HCT116 (cell line): ENCODE measurements at regions not wholly inside any gene's neighbourhood (a gene's known extent, or its start where the extent isn't known, plus 50 kb on each side); places are given as distances from the start of the nearest gene placed in this dataset.

Source experiments
- ATAC-seq: fragments of 200-7000 bp; cut with Tn5 transposase; 2 replicates; pipeline ENCODE4 v1.9.1; 2020; ENCODE audit warnings: mild to moderate bottlenecking, moderate library complexity
- BruUV-seq: library from RNA; stranded (reverse); fragments of 400-500 nt; replicated peaks from 2 replicates; lab custom pipeline; 2021; lab: Mats Ljungman, UMichigan
- CTCF ChIA-PET: fragments of 300-600 bp; sonication (Branson Sonifier 250); formaldehyde crosslinking; loops from one replicate; lab custom pipeline; 2021; ENCODE audit warnings: antibody characterized with exemption; lab: Charles Lee
- POLR2A ChIA-PET: fragments of 300-600, 350-600 bp; sonication (Branson Sonifier 250); formaldehyde crosslinking; loops from one replicate; lab custom pipeline; 2021; ENCODE audit warnings: antibody characterized with exemption; lab: Charles Lee
- RAD21 ChIA-PET, 2 experiments: fragments of 300-600 bp; sonication (Branson Sonifier 250); formaldehyde crosslinking; loops; one replicate each; lab custom pipeline; 2023; ENCODE audit warnings: low total read pairs in 2 of 2; ENCODE audit not compliant: uncharacterized antibody in 2 of 2, unreplicated experiment in 2 of 2, low non-redundant PET in 1 of 2; lab: Charles Lee
- DNase-seq: peaks from one replicate; pipeline ENCODE4 v3.0.0-alpha.2; 2010; ENCODE audit warnings: low read depth, low spot score
- H2AFZ ChIP-seq: fragments of 200-600 bp; shearing (Covaris generic), sonication (generic); 2 replicates; pipeline ENCODE4 v1.6.1; 2017; ENCODE audit warnings: low read depth, mixed run types, mixed read lengths, antibody characterized with exemption, low read length; ENCODE audit not compliant: poor library complexity, severe bottlenecking
- H3K27ac ChIP-seq: 2 replicates; pipeline ENCODE4 v1.5.1; 2012; ENCODE audit warnings: low read depth, low read length
- H3K27me3 ChIP-seq: fragments of 200-600 bp; sonication (generic); 2 replicates; pipeline ENCODE4 v1.6.1; 2016; ENCODE audit warnings: mixed run types, low read length, mixed read lengths; ENCODE audit not compliant: insufficient read depth
- H3K36me3 ChIP-seq, 2 experiments: fragments of 200-500 bp in 1 of 2; fragments of 200-600 bp in 1 of 2; sonication (Bioruptor generic) in 1 of 2; sonication (generic) in 1 of 2; 2 replicates each; pipeline versions ENCODE4 v1.5.1 to v1.6.1; 2014 to 2016; ENCODE audit warnings: low read length in 2 of 2, inconsistent platforms in 1 of 2, mixed read lengths in 1 of 2, mixed run types in 1 of 2; ENCODE audit not compliant: insufficient read depth in 2 of 2, control insufficient read depth in 1 of 2
- H3K4me1 ChIP-seq, 2 experiments: fragments of 200-600 bp in 1 of 2; sonication (generic) in 1 of 2; 2 replicates each; pipeline versions ENCODE4 v1.5.1 to v1.6.1; 2012 to 2017; ENCODE audit warnings: low read length in 2 of 2, inconsistent platforms in 1 of 2, mild to moderate bottlenecking in 1 of 2, mixed read lengths in 1 of 2, mixed run types in 1 of 2, moderate library complexity in 1 of 2; ENCODE audit not compliant: insufficient read depth in 2 of 2, control insufficient read depth in 1 of 2
- H3K4me2 ChIP-seq: fragments of 200-600 bp; sonication (generic); 2 replicates; pipeline ENCODE4 v1.6.1; 2017; ENCODE audit warnings: mixed run types, low read length, mixed read lengths
- H3K4me3 ChIP-seq, 2 experiments: fragments of 200-600 bp in 1 of 2; sonication (generic) in 1 of 2; replicated peaks in 1 of 2; 2 replicates each; pipeline ENCODE4 v1.5.1; 2011 to 2016; ENCODE audit warnings: low read length in 2 of 2, control low read depth in 1 of 2, low read depth in 1 of 2, mild to moderate bottlenecking in 1 of 2, mixed read lengths in 1 of 2, mixed run types in 1 of 2
- H3K79me2 ChIP-seq: fragments of 200-600 bp; sonication (generic); 2 replicates; pipeline ENCODE4 v1.6.1; 2017; ENCODE audit warnings: mild to moderate bottlenecking, mixed run types, low read length, moderate library complexity, mixed read lengths; ENCODE audit not compliant: insufficient read depth
- H3K9ac ChIP-seq: fragments of 200-600 bp; sonication (generic); 2 replicates; pipeline ENCODE4 v1.6.1; 2016; ENCODE audit warnings: low read length, mixed read lengths
- H3K9me2 ChIP-seq: fragments of 200-600 bp; sonication (generic), shearing (Covaris generic); 2 replicates; pipeline ENCODE4 v1.6.1; 2017; ENCODE audit warnings: mixed run types, mild to moderate bottlenecking, moderate library complexity; ENCODE audit not compliant: insufficient read depth
- H3K9me3 ChIP-seq, 2 experiments: fragments of 200-500 bp in 1 of 2; fragments of 200-600 bp in 1 of 2; sonication (Bioruptor generic) in 1 of 2; sonication (generic) in 1 of 2; 2 replicates each; pipeline ENCODE4 v1.6.1; 2014 to 2017; ENCODE audit warnings: low read length in 2 of 2, mixed read lengths in 2 of 2, inconsistent platforms in 1 of 2, low read depth in 1 of 2, mild to moderate bottlenecking in 1 of 2, mixed run types in 1 of 2, moderate library complexity in 1 of 2; ENCODE audit not compliant: control insufficient read depth in 1 of 2, insufficient read depth in 1 of 2
- H4K20me1 ChIP-seq: fragments of 200-600 bp; sonication (generic), shearing (Covaris generic); 2 replicates; pipeline ENCODE4 v1.6.1; 2017; ENCODE audit warnings: mixed run types, mild to moderate bottlenecking, moderate library complexity; ENCODE audit not compliant: insufficient read depth
- CBX3 ChIP-seq: IDR thresholded peaks from 2 replicates; pipeline ENCODE4 v1.6.1; 2012; ENCODE audit warnings: low read depth
- CEBPB ChIP-seq: IDR thresholded peaks from 2 replicates; pipeline ENCODE4 v1.6.1; 2012; ENCODE audit warnings: low read depth
- CTCF ChIP-seq, 3 experiments: fragments of 200-600 bp in 1 of 3; sonication (generic) in 1 of 3; IDR thresholded peaks in 2 of 3; conservative IDR thresholded peaks in 1 of 3; 2 replicates each; pipeline ENCODE4 v1.5.1; 2012 to 2017; ENCODE audit warnings: low read depth in 2 of 3, low read length in 2 of 3, antibody characterized with exemption in 1 of 3, borderline replicate concordance in 1 of 3, control low read depth in 1 of 3, mild to moderate bottlenecking in 1 of 3, mixed read lengths in 1 of 3, mixed run types in 1 of 3, moderate library complexity in 1 of 3; ENCODE audit not compliant: insufficient read depth in 1 of 3
- EGR1 ChIP-seq: IDR thresholded peaks from 2 replicates; pipeline ENCODE4 v1.6.1; 2012; ENCODE audit warnings: low read depth
- ELF1 ChIP-seq: IDR thresholded peaks from 2 replicates; pipeline ENCODE4 v1.6.1; 2012; ENCODE audit warnings: low read depth, borderline replicate concordance
- EZH2phosphoT487 ChIP-seq: fragments of 200-600 bp; IDR thresholded peaks from 2 replicates; pipeline ENCODE4 v1.6.1; 2018; ENCODE audit warnings: antibody characterized with exemption, borderline replicate concordance
- MAX ChIP-seq: IDR thresholded peaks from 2 replicates; pipeline ENCODE4 v1.6.1; 2012
- POLR2A ChIP-seq: IDR thresholded peaks from 2 replicates; pipeline ENCODE4 v1.7.0; 2011; ENCODE audit warnings: borderline replicate concordance; ENCODE audit not compliant: insufficient read depth, insufficient read length; ENCODE audit errors: extremely low read depth
- POLR2AphosphoS5 ChIP-seq: IDR thresholded peaks from 2 replicates; pipeline ENCODE4 v1.6.1; 2011; ENCODE audit warnings: mild to moderate bottlenecking, low read depth, low read length, moderate library complexity
- RAD21 ChIP-seq: IDR thresholded peaks from 2 replicates; pipeline ENCODE4 v1.6.1; 2012; ENCODE audit warnings: low read depth, mild to moderate bottlenecking
- SIN3A ChIP-seq: IDR thresholded peaks from 2 replicates; pipeline ENCODE4 v1.6.1; 2012; ENCODE audit warnings: low read depth
- SP1 ChIP-seq: IDR thresholded peaks from 2 replicates; pipeline ENCODE4 v1.6.1; 2012; ENCODE audit warnings: low read depth
- SRF ChIP-seq: IDR thresholded peaks from 2 replicates; pipeline ENCODE4 v1.6.1; 2012; ENCODE audit warnings: low read depth
- TCF7L2 ChIP-seq: IDR thresholded peaks from 2 replicates; pipeline ENCODE4 v1.7.0; 2011; ENCODE audit warnings: borderline replicate concordance, inconsistent platforms; ENCODE audit not compliant: insufficient read depth, insufficient read length; ENCODE audit errors: extremely low read depth
- ZFX ChIP-seq: fragments of 450-650 bp; IDR thresholded peaks from 2 replicates; pipeline ENCODE4 v1.6.1; 2017
- ZNF274 ChIP-seq: fragments of 200-500 bp; sonication (Bioruptor generic); IDR thresholded peaks from 2 replicates; pipeline ENCODE4 v1.6.1; 2014; ENCODE audit warnings: mild to moderate bottlenecking, low read depth, low read length, inconsistent platforms
- intact Hi-C: fragments of 100-400 bp; cut with micrococcal nuclease; formaldehyde crosslinking; loops from 2 replicates; pipeline ENCODE4 v1.10.0; 2022
- TF ChIP-seq, protein P1 (sequence below): IDR thresholded peaks from 2 replicates; pipeline ENCODE4 v1.6.1; 2011; ENCODE audit warnings: mild to moderate bottlenecking, low read length, moderate library complexity; ENCODE audit not compliant: insufficient replicate concordance; ENCODE audit errors: extremely low read depth
- TF ChIP-seq, protein P2 (sequence below): IDR thresholded peaks from 2 replicates; pipeline ENCODE4 v1.6.1; 2012

DNA sequence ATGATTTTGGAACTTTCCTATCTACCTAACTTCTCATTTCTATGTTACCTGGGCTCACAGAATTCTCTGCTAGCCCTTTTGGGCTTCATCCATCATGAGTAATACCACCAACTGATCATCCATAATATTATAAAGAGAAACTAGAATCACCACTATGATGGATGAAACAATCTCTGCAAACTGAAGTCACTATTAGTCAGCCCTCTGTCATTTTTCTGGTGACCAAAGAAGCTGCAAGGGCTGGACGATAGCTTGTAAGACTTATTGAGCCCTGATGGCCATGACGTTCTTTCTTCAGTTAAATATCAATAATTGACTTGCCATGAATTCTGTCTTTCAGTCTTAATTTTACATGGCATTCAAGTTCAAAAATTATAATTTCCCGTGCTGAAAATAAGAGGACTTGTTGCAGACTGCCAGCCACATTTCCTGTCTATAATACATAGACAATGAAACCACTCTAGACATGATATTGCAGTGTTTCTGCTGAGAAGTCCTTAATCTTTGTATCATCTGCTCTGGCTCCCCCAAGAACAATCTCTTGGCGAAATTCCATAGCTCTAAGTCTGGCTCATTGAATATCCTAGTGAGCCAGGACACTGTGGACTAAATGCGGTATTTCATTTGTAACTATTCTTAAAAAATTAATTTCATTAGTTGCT is 655.0 kb upstream of the CAMK1G start:
- no peaks in the 10 kb centered on the region for H3K79me2 ChIP-seq
- no peak overlapping the region for H2AFZ ChIP-seq
- DNase-seq = no peak
- TF ChIP-seq SP1 (no peak), POLR2AphosphoS5 (no peak), SIN3A (no peak), ZNF274 (no peak), RAD21 (no peak), MAX (no peak)
- TF ChIP-seq, all 23 proteins: peak for 0
- ChIA-PET CTCF (no interaction called here), POLR2A (no interaction called here), RAD21 (no interaction called here)
- Histone ChIP-seq H3K4me3 (no peak overlapping the region), H3K27me3 (no peaks in the 10 kb centered on the region), H3K9me3 (no peaks in the 10 kb centered on the region; a peak in 1 of 4 replicates), H3K4me1 (no peaks in the 10 kb centered on the region), H3K9ac (no peak overlapping the region), H3K9me2 (no peaks in the 10 kb centered on the region), H3K4me2 (no peak overlapping the region), H4K20me1 (no peaks in the 10 kb centered on the region), H3K27ac (no peak overlapping the region), H3K36me3 (no peaks in the 10 kb centered on the region)
- intact Hi-C loops = no loop called here
- BruUV-seq = no TSS peak
- ATAC-seq = no peak

DNA sequence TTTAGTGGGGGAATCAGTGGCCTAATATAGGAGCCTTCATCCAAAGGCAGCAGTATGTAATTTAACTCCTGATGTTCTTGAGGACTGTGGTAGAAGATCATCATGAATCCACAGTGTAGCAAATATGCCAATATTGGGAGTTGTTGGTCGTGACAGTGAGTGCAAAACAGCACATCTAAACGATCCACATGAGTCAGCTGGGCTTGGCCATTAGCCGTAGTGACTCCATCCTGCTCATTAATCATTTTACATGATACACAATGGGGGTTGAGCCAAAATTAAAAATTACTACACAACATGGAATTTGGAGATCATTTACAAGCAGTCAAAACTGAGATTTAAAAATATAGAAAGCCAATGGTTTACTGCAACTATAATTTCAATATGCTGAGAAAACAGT is 653.9 kb upstream of the CAMK1G start:
- H3K4me1 ChIP-seq = no peaks in the 10 kb centered on the region
- no peaks in the 10 kb centered on the region for H4K20me1 ChIP-seq
- intact Hi-C loops = no loop called here
- ATAC-seq = no peak
- ChIA-PET RAD21 (no interaction called here), CTCF (no interaction called here), POLR2A (no interaction called here)
- no peaks in the 10 kb centered on the region for H3K9me2 ChIP-seq
- no TSS peak for BruUV-seq
- no peaks in the 10 kb centered on the region for H3K27me3 ChIP-seq
- H3K27ac ChIP-seq = no peak overlapping the region
- no peak for DNase-seq
- H3K4me2 ChIP-seq = no peak overlapping the region
- H3K36me3 ChIP-seq = no peaks in the 10 kb centered on the region
- no peaks in the 10 kb centered on the region; a peak in 1 of 4 replicates for H3K9me3 ChIP-seq
- no peaks in the 10 kb centered on the region for H3K79me2 ChIP-seq
- H2AFZ ChIP-seq = no peak overlapping the region
- no peak overlapping the region for H3K9ac ChIP-seq
- no peak overlapping the region for H3K4me3 ChIP-seq
- no peak for TF ChIP-seq SRF
- no peak for TF ChIP-seq CTCF (IDR thresholded peaks at IDR 0.05 in 2 of 3, conservative IDR thresholded peaks at IDR 0.05 in 1 of 3; ENCODE audit: borderline replicate concordance in 1 of 3, insufficient read depth in 1 of 3, low read depth in 2 of 3, low read length in 2 of 3)
- TF ChIP-seq EZH2phosphoT487 = no peak
- TF ChIP-seq, protein P1, sequence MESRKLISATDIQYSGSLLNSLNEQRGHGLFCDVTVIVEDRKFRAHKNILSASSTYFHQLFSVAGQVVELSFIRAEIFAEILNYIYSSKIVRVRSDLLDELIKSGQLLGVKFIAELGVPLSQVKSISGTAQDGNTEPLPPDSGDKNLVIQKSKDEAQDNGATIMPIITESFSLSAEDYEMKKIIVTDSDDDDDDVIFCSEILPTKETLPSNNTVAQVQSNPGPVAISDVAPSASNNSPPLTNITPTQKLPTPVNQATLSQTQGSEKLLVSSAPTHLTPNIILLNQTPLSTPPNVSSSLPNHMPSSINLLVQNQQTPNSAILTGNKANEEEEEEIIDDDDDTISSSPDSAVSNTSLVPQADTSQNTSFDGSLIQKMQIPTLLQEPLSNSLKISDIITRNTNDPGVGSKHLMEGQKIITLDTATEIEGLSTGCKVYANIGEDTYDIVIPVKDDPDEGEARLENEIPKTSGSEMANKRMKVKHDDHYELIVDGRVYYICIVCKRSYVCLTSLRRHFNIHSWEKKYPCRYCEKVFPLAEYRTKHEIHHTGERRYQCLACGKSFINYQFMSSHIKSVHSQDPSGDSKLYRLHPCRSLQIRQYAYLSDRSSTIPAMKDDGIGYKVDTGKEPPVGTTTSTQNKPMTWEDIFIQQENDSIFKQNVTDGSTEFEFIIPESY = no peak
- no peak for TF ChIP-seq ZFX
- TF ChIP-seq POLR2A = no peak
- TF ChIP-seq TCF7L2 = no peak
- no peak for TF ChIP-seq ELF1
- no peak for TF ChIP-seq CBX3
- no peak for TF ChIP-seq POLR2AphosphoS5
- no peak for TF ChIP-seq SIN3A
- TF ChIP-seq, protein P2, sequence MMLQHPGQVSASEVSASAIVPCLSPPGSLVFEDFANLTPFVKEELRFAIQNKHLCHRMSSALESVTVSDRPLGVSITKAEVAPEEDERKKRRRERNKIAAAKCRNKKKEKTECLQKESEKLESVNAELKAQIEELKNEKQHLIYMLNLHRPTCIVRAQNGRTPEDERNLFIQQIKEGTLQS = no peak
- no peak for TF ChIP-seq CEBPB
- TF ChIP-seq EGR1 = no peak
- TF ChIP-seq RAD21 = no peak
